ENCODE measurements at regions not wholly inside any gene's neighbourhood (a gene's known extent, or its start where the extent isn't known, plus 50 kb on each side); places are given as distances from the start of the nearest gene placed in this dataset.

- TF ChIP-seq, protein P1, sequence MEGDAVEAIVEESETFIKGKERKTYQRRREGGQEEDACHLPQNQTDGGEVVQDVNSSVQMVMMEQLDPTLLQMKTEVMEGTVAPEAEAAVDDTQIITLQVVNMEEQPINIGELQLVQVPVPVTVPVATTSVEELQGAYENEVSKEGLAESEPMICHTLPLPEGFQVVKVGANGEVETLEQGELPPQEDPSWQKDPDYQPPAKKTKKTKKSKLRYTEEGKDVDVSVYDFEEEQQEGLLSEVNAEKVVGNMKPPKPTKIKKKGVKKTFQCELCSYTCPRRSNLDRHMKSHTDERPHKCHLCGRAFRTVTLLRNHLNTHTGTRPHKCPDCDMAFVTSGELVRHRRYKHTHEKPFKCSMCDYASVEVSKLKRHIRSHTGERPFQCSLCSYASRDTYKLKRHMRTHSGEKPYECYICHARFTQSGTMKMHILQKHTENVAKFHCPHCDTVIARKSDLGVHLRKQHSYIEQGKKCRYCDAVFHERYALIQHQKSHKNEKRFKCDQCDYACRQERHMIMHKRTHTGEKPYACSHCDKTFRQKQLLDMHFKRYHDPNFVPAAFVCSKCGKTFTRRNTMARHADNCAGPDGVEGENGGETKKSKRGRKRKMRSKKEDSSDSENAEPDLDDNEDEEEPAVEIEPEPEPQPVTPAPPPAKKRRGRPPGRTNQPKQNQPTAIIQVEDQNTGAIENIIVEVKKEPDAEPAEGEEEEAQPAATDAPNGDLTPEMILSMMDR (IDR thresholded peaks at IDR 0.05), result no peak
- no peak for TF ChIP-seq POLR2A (IDR thresholded peaks at IDR 0.05)
- no peak for TF ChIP-seq POLR2AphosphoS5 (IDR thresholded peaks at IDR 0.05)
Measured at GRCh38 chr14:25118671-25119070, 68.7 kb upstream of the STXBP6 start.

Data from breast epithelium (tissue), 3 donors.